ENCODE measurements at regions not wholly inside any gene's neighbourhood (a gene's known extent, or its start where the extent isn't known, plus 50 kb on each side); places are given as distances from the start of the nearest gene placed in this dataset.
"Not testable (repeated sequence)": the region's sequence is repeated elsewhere in the genome, so short reads cannot be mapped to it uniquely, and the experiment has no call there.

GRCh38 chr2:4775668-4776067 is 916.5 kb upstream of the SOX11 start:
- H3K27ac ChIP-seq (ENCODE audit: low read depth, low read length) = no peak overlapping the region
- no peaks in the 10 kb centered on the region for H3K9me3 ChIP-seq (ENCODE audit: control insufficient read depth, insufficient read depth, low read depth, low read length)
- H3K4me3 ChIP-seq (ENCODE audit: low read depth, low read length) = no peak overlapping the region
- H3K36me3 ChIP-seq (ENCODE audit: control insufficient read depth, insufficient read depth, low read length) = no peaks in the 10 kb centered on the region
- no peaks in the 10 kb centered on the region for H3K4me1 ChIP-seq (ENCODE audit: control insufficient read depth, insufficient read depth, low read length)
- H3K9ac ChIP-seq (ENCODE audit: low read length) = no peak overlapping the region
- no peaks in the 10 kb centered on the region for H3K27me3 ChIP-seq (ENCODE audit: control insufficient read depth, insufficient read depth, low read length)

GRCh38 chr2:4780679-4781078 is 911.5 kb upstream of the SOX11 start:
- H3K27ac ChIP-seq (ENCODE audit: low read depth, low read length) = no peak overlapping the region
- H3K4me3 ChIP-seq (ENCODE audit: low read depth, low read length) = no peak overlapping the region
- H3K36me3 ChIP-seq (ENCODE audit: control insufficient read depth, insufficient read depth, low read length) = no peaks in the 10 kb centered on the region
- H3K9me3 ChIP-seq (ENCODE audit: control insufficient read depth, insufficient read depth, low read depth, low read length) = peaks cover 5% of the 10 kb centered on the region; the same call in 1 of the 2 replicates
- H3K9ac ChIP-seq (ENCODE audit: low read length) = no peak overlapping the region
- no peaks in the 10 kb centered on the region for H3K4me1 ChIP-seq (ENCODE audit: control insufficient read depth, insufficient read depth, low read length)
- no peaks in the 10 kb centered on the region for H3K27me3 ChIP-seq (ENCODE audit: control insufficient read depth, insufficient read depth, low read length)

GRCh38 chr2:4782647-4783046 is 909.5 kb upstream of the SOX11 start:
- peaks cover 14% of the 10 kb centered on the region for H3K9me3 ChIP-seq (ENCODE audit: control insufficient read depth, insufficient read depth, low read depth, low read length)
- no peaks in the 10 kb centered on the region for H3K4me1 ChIP-seq (ENCODE audit: control insufficient read depth, insufficient read depth, low read length)
- H3K36me3 ChIP-seq (ENCODE audit: control insufficient read depth, insufficient read depth, low read length) = no peaks in the 10 kb centered on the region

GRCh38 chr2:4791488-4791887 is 900.7 kb upstream of the SOX11 start:
- H3K27ac ChIP-seq (ENCODE audit: low read depth, low read length) = no peak overlapping the region
- H3K9me3 ChIP-seq (ENCODE audit: control insufficient read depth, insufficient read depth, low read depth, low read length) = peaks cover 20% of the 10 kb centered on the region
- H3K4me1 ChIP-seq (ENCODE audit: control insufficient read depth, insufficient read depth, low read length) = no peaks in the 10 kb centered on the region
- no peak overlapping the region for H3K4me3 ChIP-seq (ENCODE audit: low read depth, low read length)
- H3K36me3 ChIP-seq (ENCODE audit: control insufficient read depth, insufficient read depth, low read length) = no peaks in the 10 kb centered on the region
- no peak overlapping the region for H3K9ac ChIP-seq (ENCODE audit: low read length)
- no peaks in the 10 kb centered on the region for H3K27me3 ChIP-seq (ENCODE audit: control insufficient read depth, insufficient read depth, low read length)

More at GRCh38 chr2:4782647-4783046, 909.5 kb upstream of the SOX11 start:
- no peak overlapping the region for H3K4me3 ChIP-seq (ENCODE audit: low read depth, low read length)
- no peak overlapping the region for H3K9ac ChIP-seq (ENCODE audit: low read length)
- no peak overlapping the region for H3K27ac ChIP-seq (ENCODE audit: low read depth, low read length)
- no peaks in the 10 kb centered on the region for H3K27me3 ChIP-seq (ENCODE audit: control insufficient read depth, insufficient read depth, low read length)

GRCh38 chr2:4792126-4792525 is 900.1 kb upstream of the SOX11 start:
- no peaks in the 10 kb centered on the region for H3K4me1 ChIP-seq (ENCODE audit: control insufficient read depth, insufficient read depth, low read length)
- no peak overlapping the region for H3K9ac ChIP-seq (ENCODE audit: low read length)
- no peaks in the 10 kb centered on the region for H3K36me3 ChIP-seq (ENCODE audit: control insufficient read depth, insufficient read depth, low read length)

DNA sequence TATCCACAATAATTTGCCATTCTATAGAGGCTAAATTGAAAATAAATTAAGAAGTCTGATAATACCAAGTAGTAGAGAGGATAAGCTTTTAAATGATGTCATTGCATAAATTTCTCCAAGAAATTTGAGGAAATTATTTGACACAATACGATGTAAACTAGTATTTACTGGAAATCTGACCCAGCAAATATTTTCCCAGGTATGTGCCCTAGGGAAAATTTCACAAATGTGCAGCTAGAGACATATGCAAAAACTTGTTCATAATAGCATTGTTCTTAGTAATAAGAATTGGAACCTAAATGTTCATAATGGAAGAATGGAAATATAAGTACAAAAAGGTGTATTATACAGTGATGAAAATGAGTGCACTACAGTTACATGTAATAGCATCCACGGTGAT is 888.8 kb upstream of the SOX11 start:
- Histone ChIP-seq H3K36me3 (ENCODE audit: control insufficient read depth, insufficient read depth, low read length) (no peaks in the 10 kb centered on the region), H3K9ac (ENCODE audit: low read length) (no peak overlapping the region), H3K4me3 (ENCODE audit: low read depth, low read length) (no peak overlapping the region), H3K27me3 (ENCODE audit: control insufficient read depth, insufficient read depth, low read length) (no peaks in the 10 kb centered on the region), H3K4me1 (ENCODE audit: control insufficient read depth, insufficient read depth, low read length) (no peaks in the 10 kb centered on the region), H3K27ac (ENCODE audit: low read depth, low read length) (no peak overlapping the region), H3K9me3 (ENCODE audit: control insufficient read depth, insufficient read depth, low read depth, low read length) (no peaks in the 10 kb centered on the region)

More at GRCh38 chr2:4792126-4792525, 900.1 kb upstream of the SOX11 start:
- no peaks in the 10 kb centered on the region for H3K27me3 ChIP-seq (ENCODE audit: control insufficient read depth, insufficient read depth, low read length)
- peaks cover 16% of the 10 kb centered on the region for H3K9me3 ChIP-seq (ENCODE audit: control insufficient read depth, insufficient read depth, low read depth, low read length)
- no peak overlapping the region for H3K27ac ChIP-seq (ENCODE audit: low read depth, low read length)
- no peak overlapping the region for H3K4me3 ChIP-seq (ENCODE audit: low read depth, low read length)

GRCh38 chr2:4814137-4814536 is 878.0 kb upstream of the SOX11 start:
- H3K9ac ChIP-seq (ENCODE audit: low read length); H3K36me3 ChIP-seq (ENCODE audit: control insufficient read depth, insufficient read depth, low read length); H3K27me3 ChIP-seq (ENCODE audit: control insufficient read depth, insufficient read depth, low read length); H3K27ac ChIP-seq (ENCODE audit: low read depth, low read length); H3K4me1 ChIP-seq (ENCODE audit: control insufficient read depth, insufficient read depth, low read length); H3K4me3 ChIP-seq (ENCODE audit: low read depth, low read length): not testable (repeated sequence)
- peaks cover 45% of the 10 kb centered on the region for H3K9me3 ChIP-seq (ENCODE audit: control insufficient read depth, insufficient read depth, low read depth, low read length)

DNA sequence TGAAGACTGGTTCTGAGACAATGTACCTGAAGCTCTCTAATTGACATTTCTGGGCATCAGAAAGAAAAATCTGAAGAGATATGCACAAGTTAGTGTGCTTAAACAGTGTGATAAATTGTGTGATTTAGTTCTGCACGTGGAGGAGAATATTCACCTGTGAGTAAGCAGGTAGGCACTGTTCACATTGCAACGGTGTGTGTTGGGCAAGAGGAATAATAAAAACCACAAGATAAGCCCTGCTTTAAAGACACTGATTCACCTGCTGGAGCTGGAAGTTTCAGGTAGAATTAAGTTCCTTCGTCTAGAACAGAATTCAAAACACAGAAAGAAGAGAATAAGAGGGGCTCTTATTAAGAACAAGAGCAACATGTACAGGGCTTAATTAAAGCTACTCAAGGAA is 864.3 kb upstream of the SOX11 start:
- Histone ChIP-seq H3K36me3 (ENCODE audit: control insufficient read depth, insufficient read depth, low read length) (no peaks in the 10 kb centered on the region), H3K4me1 (ENCODE audit: control insufficient read depth, insufficient read depth, low read length) (no peaks in the 10 kb centered on the region), H3K27me3 (ENCODE audit: control insufficient read depth, insufficient read depth, low read length) (no peaks in the 10 kb centered on the region), H3K9ac (ENCODE audit: low read length) (no peak overlapping the region), H3K9me3 (ENCODE audit: control insufficient read depth, insufficient read depth, low read depth, low read length) (no peaks in the 10 kb centered on the region), H3K4me3 (ENCODE audit: low read depth, low read length) (no peak overlapping the region), H3K27ac (ENCODE audit: low read depth, low read length) (no peak overlapping the region)

GRCh38 chr2:4828682-4829374 is 863.4 kb upstream of the SOX11 start:
- Histone ChIP-seq H3K27ac (ENCODE audit: low read depth, low read length) (no peak overlapping the region), H3K36me3 (ENCODE audit: control insufficient read depth, insufficient read depth, low read length) (no peaks in the 10 kb centered on the region), H3K4me3 (ENCODE audit: low read depth, low read length) (no peak overlapping the region), H3K9ac (ENCODE audit: low read length) (no peak overlapping the region), H3K27me3 (ENCODE audit: control insufficient read depth, insufficient read depth, low read length) (no peaks in the 10 kb centered on the region), H3K9me3 (ENCODE audit: control insufficient read depth, insufficient read depth, low read depth, low read length) (no peaks in the 10 kb centered on the region), H3K4me1 (ENCODE audit: control insufficient read depth, insufficient read depth, low read length) (no peaks in the 10 kb centered on the region)

- Histone ChIP-seq H3K9me3 (ENCODE audit: control insufficient read depth, insufficient read depth, low read depth, low read length) (no peaks in the 10 kb centered on the region), H3K27ac (ENCODE audit: low read depth, low read length) (no peak overlapping the region), H3K4me3 (ENCODE audit: low read depth, low read length) (no peak overlapping the region)
These were observed 860.4 kb upstream of the SOX11 start for GRCh38 chr2:4831751-4832150.

DNA sequence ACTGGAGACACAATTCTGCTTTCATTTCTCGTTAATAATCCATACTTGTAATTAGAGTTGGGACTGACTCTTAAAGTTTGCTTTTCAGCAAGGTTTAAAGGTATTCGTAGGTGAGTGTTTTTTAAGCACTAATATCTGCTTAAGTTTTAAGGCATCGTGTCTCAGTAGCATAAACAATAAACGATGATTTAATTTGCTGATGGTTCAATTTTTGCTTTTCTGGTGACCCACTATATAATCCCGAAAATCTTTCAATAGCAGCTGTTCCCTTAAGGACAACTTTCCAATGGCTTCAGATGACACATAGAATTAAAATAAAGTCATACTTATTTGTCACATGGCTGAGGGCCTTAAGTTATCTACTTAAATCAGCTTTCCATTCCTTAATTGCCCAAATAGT is 859.5 kb upstream of the SOX11 start:
- Histone ChIP-seq H3K9ac (ENCODE audit: low read length) (no peak overlapping the region), H3K9me3 (ENCODE audit: control insufficient read depth, insufficient read depth, low read depth, low read length) (no peaks in the 10 kb centered on the region), H3K27ac (ENCODE audit: low read depth, low read length) (no peak overlapping the region), H3K4me3 (ENCODE audit: low read depth, low read length) (no peak overlapping the region), H3K4me1 (ENCODE audit: control insufficient read depth, insufficient read depth, low read length) (no peaks in the 10 kb centered on the region), H3K27me3 (ENCODE audit: control insufficient read depth, insufficient read depth, low read length) (no peaks in the 10 kb centered on the region), H3K36me3 (ENCODE audit: control insufficient read depth, insufficient read depth, low read length) (no peaks in the 10 kb centered on the region)

More at GRCh38 chr2:4831751-4832150, 860.4 kb upstream of the SOX11 start:
- Histone ChIP-seq H3K36me3 (ENCODE audit: control insufficient read depth, insufficient read depth, low read length) (no peaks in the 10 kb centered on the region), H3K9ac (ENCODE audit: low read length) (no peak overlapping the region), H3K27me3 (ENCODE audit: control insufficient read depth, insufficient read depth, low read length) (no peaks in the 10 kb centered on the region), H3K4me1 (ENCODE audit: control insufficient read depth, insufficient read depth, low read length) (no peaks in the 10 kb centered on the region)

Data from HUES6 (cell line).